H1 (cell line): ENCODE measurements at regions not wholly inside any gene's neighbourhood (a gene's known extent, or its start where the extent isn't known, plus 50 kb on each side); places are given as distances from the start of the nearest gene placed in this dataset.
"Not testable (repeated sequence)": the region's sequence is repeated elsewhere in the genome, so short reads cannot be mapped to it uniquely, and the experiment has no call there.

Source experiments
- CTCF ChIA-PET: fragments of 300-600 bp; sonication (Branson Sonifier 250); formaldehyde crosslinking; loops from one replicate; lab custom pipeline; 2021; ENCODE audit not compliant: partially characterized antibody; lab: Charles Lee
- POLR2A ChIA-PET: fragments of 300-600 bp; sonication (Branson Sonifier 250); formaldehyde crosslinking; loops from one replicate; lab custom pipeline; 2021; ENCODE audit warnings: inconsistent platforms; ENCODE audit not compliant: partially characterized antibody; lab: Charles Lee
- DNase-seq, 2 experiments: peaks; one replicate each; pipeline versions ENCODE4 v3.0.0 to v3.0.0-alpha.2; 2010 to 2022; ENCODE audit warnings: low spot score in 2 of 2, low read depth in 1 of 2, mixed read lengths in 1 of 2
- FAIRE-seq: peaks from 2 replicates; lab custom pipeline; 2011; peaks lifted over from hg19 to GRCh38; lab: Jason Lieb, UNC
- H2AFZ ChIP-seq: 2 replicates; pipeline ENCODE4 v1.8.1; 2012; ENCODE audit warnings: low read length, inconsistent platforms
- H2AK5ac ChIP-seq: 2 replicates; pipeline ENCODE4 v1.6.1; 2013; ENCODE audit warnings: low read depth, low read length
- H2BK120ac ChIP-seq: replicated peaks from 2 replicates; pipeline ENCODE3; 2013; ENCODE audit warnings: low read depth, low read length, inconsistent platforms
- H2BK12ac ChIP-seq: 2 replicates; pipeline ENCODE4 v1.6.1; 2013; ENCODE audit warnings: low read depth, low read length
- H2BK15ac ChIP-seq: 2 replicates; pipeline ENCODE4 v1.6.1; 2013; ENCODE audit warnings: low read length
- H2BK20ac ChIP-seq: 2 replicates; pipeline ENCODE4 v1.6.1; 2013; ENCODE audit warnings: low read length
- H2BK5ac ChIP-seq: 2 replicates; pipeline ENCODE4 v1.6.1; 2013; ENCODE audit warnings: low read depth, low read length
- H3K14ac ChIP-seq: 2 replicates; pipeline ENCODE4 v1.6.1; 2013; ENCODE audit warnings: inconsistent platforms; ENCODE audit not compliant: insufficient read length
- H3K18ac ChIP-seq: 2 replicates; pipeline ENCODE4 v1.6.1; 2013; ENCODE audit warnings: low read length; ENCODE audit errors: extremely low read depth
- H3K23ac ChIP-seq: 2 replicates; pipeline ENCODE4 v1.6.1; 2013; ENCODE audit warnings: inconsistent platforms; ENCODE audit not compliant: insufficient read length
- H3K23me2 ChIP-seq: 2 replicates; pipeline ENCODE4 v1.6.1; 2013; ENCODE audit warnings: low read depth, low read length
- H3K27ac ChIP-seq: 2 replicates; pipeline ENCODE4 v1.6.1; 2011; ENCODE audit warnings: low read depth, low read length, inconsistent platforms
- H3K27me3 ChIP-seq, 4 experiments: replicated peaks in 1 of 4; 1 replicate in 1 of 4; 2 replicates in 3 of 4; pipeline versions ENCODE4 v1.6.1 to v1.8.1; 2011 to 2013; ENCODE audit warnings: low read length in 3 of 4, mild to moderate bottlenecking in 3 of 4, inconsistent platforms in 2 of 4, mixed read lengths in 2 of 4, moderate library complexity in 1 of 4; ENCODE audit not compliant: control insufficient read depth in 3 of 4, insufficient read depth in 3 of 4; ENCODE audit errors: extremely low read depth in 1 of 4
- H3K36me3 ChIP-seq, 4 experiments: 2 replicates each; pipeline versions ENCODE4 v1.6.1 to v1.8.1; 2011 to 2013; ENCODE audit warnings: mild to moderate bottlenecking in 4 of 4, low read length in 3 of 4, moderate library complexity in 2 of 4, control low read depth in 1 of 4, inconsistent platforms in 1 of 4; ENCODE audit not compliant: insufficient read depth in 4 of 4, control insufficient read depth in 2 of 4
- H3K4ac ChIP-seq: replicated peaks from 2 replicates; pipeline ENCODE3; 2013; ENCODE audit warnings: low read length, low read depth, mixed read lengths, inconsistent platforms; ENCODE audit not compliant: insufficient read length
- H3K4me1 ChIP-seq, 4 experiments: replicated peaks in 1 of 4; 1 replicate in 1 of 4; 2 replicates in 3 of 4; pipeline versions ENCODE4 v1.6.1 to v1.8.1; 2011 to 2013; ENCODE audit warnings: low read length in 3 of 4, inconsistent platforms in 2 of 4, mixed read lengths in 1 of 4; ENCODE audit not compliant: insufficient read depth in 4 of 4, control insufficient read depth in 3 of 4
- H3K4me2 ChIP-seq, 2 experiments: 2 replicates each; pipeline versions ENCODE4 v1.6.1 to v1.8.1; 2011 to 2013; ENCODE audit warnings: low read depth in 2 of 2, low read length in 2 of 2, control low read depth in 1 of 2, inconsistent platforms in 1 of 2, mild to moderate bottlenecking in 1 of 2; ENCODE audit not compliant: insufficient read depth in 1 of 2
- H3K4me3 ChIP-seq, 4 experiments: fragments of 200-600, 300-600 bp in 1 of 4; sonication (generic), shearing (Covaris generic), sonication (Bioruptor Twin) in 1 of 4; 2 replicates each; pipeline versions ENCODE4 v1.5.1 to v1.8.1; 2011 to 2016; ENCODE audit warnings: low read length in 4 of 4, low read depth in 3 of 4, control low read depth in 2 of 4, inconsistent platforms in 2 of 4, mild to moderate bottlenecking in 2 of 4, mixed read lengths in 1 of 4, moderate library complexity in 1 of 4; ENCODE audit not compliant: insufficient read depth in 2 of 4; ENCODE audit errors: extremely low read depth in 1 of 4
- H3K56ac ChIP-seq: replicated peaks from 2 replicates; pipeline ENCODE3; 2013; ENCODE audit warnings: low read depth, mild to moderate bottlenecking, mixed read lengths, low read length, inconsistent platforms; ENCODE audit not compliant: insufficient read length
- H3K79me1 ChIP-seq: 2 replicates; pipeline ENCODE4 v1.6.1; 2013; ENCODE audit warnings: low read depth, low read length, control low read depth
- H3K79me2 ChIP-seq, 2 experiments: 2 replicates each; pipeline versions ENCODE4 v1.6.1 to v1.8.1; 2012 to 2013; ENCODE audit warnings: low read length in 2 of 2, mild to moderate bottlenecking in 2 of 2, inconsistent platforms in 1 of 2; ENCODE audit not compliant: insufficient read depth in 2 of 2, control insufficient read depth in 1 of 2
- H3K9ac ChIP-seq, 4 experiments: replicated peaks in 1 of 4; 1 replicate in 1 of 4; 2 replicates in 3 of 4; pipeline versions ENCODE4 v1.6.1 to v1.8.1; 2011 to 2013; ENCODE audit warnings: low read depth in 3 of 4, low read length in 3 of 4, control low read depth in 2 of 4, mild to moderate bottlenecking in 2 of 4, moderate library complexity in 2 of 4, inconsistent platforms in 1 of 4; ENCODE audit errors: extremely low read depth in 1 of 4
- H3K9me3 ChIP-seq, 2 experiments: 2 replicates each; pipeline versions ENCODE4 v1.6.1 to v1.8.1; 2012 to 2013; ENCODE audit warnings: mild to moderate bottlenecking in 2 of 2, moderate library complexity in 2 of 2, control low read depth in 1 of 2, inconsistent platforms in 1 of 2, low read depth in 1 of 2, low read length in 1 of 2, mixed read lengths in 1 of 2; ENCODE audit not compliant: insufficient read depth in 2 of 2
- H4K20me1 ChIP-seq, 2 experiments: replicated peaks in 1 of 2; 2 replicates each; pipeline versions ENCODE3 to v1.8.1; 2011 to 2013; ENCODE audit warnings: inconsistent platforms in 2 of 2, low read length in 2 of 2, mild to moderate bottlenecking in 1 of 2; ENCODE audit not compliant: insufficient read depth in 2 of 2, control insufficient read depth in 1 of 2
- H4K5ac ChIP-seq: 2 replicates; pipeline ENCODE4 v1.6.1; 2013; ENCODE audit warnings: low read length, low read depth, mixed read lengths, inconsistent platforms; ENCODE audit not compliant: insufficient read length
- H4K8ac ChIP-seq: 2 replicates; pipeline ENCODE4 v1.8.0; 2013; ENCODE audit warnings: mild to moderate bottlenecking, moderate library complexity, low read length, inconsistent platforms; ENCODE audit not compliant: insufficient read depth; ENCODE audit errors: extremely low read depth
- H4K91ac ChIP-seq: replicated peaks from 2 replicates; pipeline ENCODE3; 2013; ENCODE audit warnings: low read length, mixed read lengths, inconsistent platforms; ENCODE audit not compliant: insufficient read length
- ATF3 ChIP-seq: IDR thresholded peaks from 2 replicates; pipeline ENCODE4 v1.6.1; 2011; ENCODE audit warnings: low read depth, mild to moderate bottlenecking, low read length; ENCODE audit not compliant: insufficient read depth
- WGBS, 2 experiments: shearing (Covaris generic) in 1 of 2; methylation state at CpG; one replicate each; pipeline versions ENCODE4 v1.1.6 to v1.1.7; 2013 to 2015; ENCODE audit warnings: low lambda C conversion rate in 2 of 2, mixed read lengths in 2 of 2, inconsistent platforms in 1 of 2, low coverage in 1 of 2, missing lambda C conversion rate in 1 of 2; ENCODE audit not compliant: insufficient replicate concordance in 2 of 2, insufficient coverage in 1 of 2, insufficient read length in 1 of 2; ENCODE audit errors: extremely low coverage in 1 of 2, missing lambda C conversion rate in 1 of 2; 5-methylcytosine and 5-hydroxymethylcytosine counted together

DNA sequence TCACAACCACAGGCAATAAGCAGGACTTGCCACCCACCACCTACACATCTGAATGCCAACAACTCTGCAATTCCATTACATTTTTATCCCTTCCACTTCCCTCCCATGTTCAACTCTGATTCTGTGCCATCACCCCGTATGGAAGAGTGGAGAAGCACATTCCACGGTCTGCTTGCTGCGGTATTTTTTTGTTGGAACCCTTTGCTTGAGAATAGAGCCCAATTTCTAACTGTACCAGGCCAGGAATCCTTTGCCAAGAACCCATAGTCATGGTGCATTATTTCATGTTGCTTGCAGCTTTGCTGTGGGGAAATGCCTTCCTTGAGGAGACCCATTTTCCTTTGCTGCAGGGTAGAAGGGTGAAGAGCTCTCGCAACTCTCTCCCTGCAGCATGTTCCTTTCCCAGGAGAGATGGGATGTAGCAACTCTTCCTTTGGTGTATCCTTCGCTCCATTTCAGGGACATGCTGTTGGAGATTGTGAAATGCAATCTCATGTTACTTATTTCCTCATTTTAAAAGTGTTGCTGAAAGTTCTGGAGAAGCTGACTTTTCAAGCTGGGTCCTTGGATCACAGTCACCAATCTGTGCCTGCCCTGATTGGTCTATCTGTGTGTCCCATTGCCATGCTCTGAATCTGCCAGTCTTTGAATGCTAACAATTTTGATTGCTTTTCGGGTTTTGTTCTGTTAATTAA is 69.8 kb upstream of the STARD13 start (continued):
- no peak for TF ChIP-seq ATF3
- TF ChIP-seq, all 59 proteins: peak for 0

GRCh38 chr13:33358076-33358475 is 72.5 kb upstream of the STARD13 start:
- H3K18ac ChIP-seq, H2BK15ac ChIP-seq, H3K56ac ChIP-seq, H2BK12ac ChIP-seq, H2BK5ac ChIP-seq, H4K8ac ChIP-seq, H4K91ac ChIP-seq, H3K23me2 ChIP-seq, H3K79me2 ChIP-seq, H3K79me1 ChIP-seq, DNase-seq, H3K36me3 ChIP-seq, H3K4me1 ChIP-seq, H3K27me3 ChIP-seq, H3K9ac ChIP-seq, POLR2A ChIA-PET, H3K14ac ChIP-seq, H3K23ac ChIP-seq, H3K4me3 ChIP-seq, H3K4ac ChIP-seq, H2AK5ac ChIP-seq, H3K27ac ChIP-seq, H4K20me1 ChIP-seq, H2AFZ ChIP-seq, H3K4me2 ChIP-seq, H2BK120ac ChIP-seq, CTCF ChIA-PET, H3K9me3 ChIP-seq, H2BK20ac ChIP-seq, H4K5ac ChIP-seq, FAIRE-seq: not testable (repeated sequence)
- 86% methylated on average over 8 of the region's 17 CpGs; no CpG with 5 or more reads in 1 of the 2 experiments for WGBS, 2 experiments
